ENCODE measurements at regions not wholly inside any gene's neighbourhood (a gene's known extent, or its start where the extent isn't known, plus 50 kb on each side); places are given as distances from the start of the nearest gene placed in this dataset.

- TF ChIP-seq CTCF (conservative IDR thresholded peaks at IDR 0.05) = no peak
- TF ChIP-seq EZH2 (IDR thresholded peaks at IDR 0.05; ENCODE audit: low read depth) = no peak
These were observed 66.7 kb downstream of the DHRS2 start for GRCh38 chr14:23702656-23703426.

All from PC-9 (cell line).